Progenitor cell of endocrine pancreas (in vitro differentiated cells): ENCODE measurements at regions not wholly inside any gene's neighbourhood (a gene's known extent, or its start where the extent isn't known, plus 50 kb on each side); places are given as distances from the start of the nearest gene placed in this dataset.

Source experiments
- DNase-seq: peaks from one replicate; pipeline ENCODE4 v3.0.0; 2021; ENCODE audit warnings: low spot score; ENCODE audit not compliant: unreplicated experiment
- H3K27ac Mint-ChIP-seq: 2 replicates; pipeline ENCODE4 v1.8.0; 2021; ENCODE audit warnings: mild to moderate bottlenecking, moderate library complexity, mixed read lengths
- H3K27me3 Mint-ChIP-seq: 2 replicates; pipeline ENCODE4 v1.8.0; 2021; ENCODE audit warnings: mixed read lengths
- H3K36me3 Mint-ChIP-seq: 2 replicates; pipeline ENCODE4 v1.8.0; 2022; ENCODE audit warnings: mixed read lengths; ENCODE audit not compliant: insufficient read depth
- H3K4me1 Mint-ChIP-seq: 2 replicates; pipeline ENCODE4 v1.8.0; 2021; ENCODE audit warnings: low read depth, mixed read lengths
- H3K4me3 Mint-ChIP-seq: 2 replicates; pipeline ENCODE4 v1.8.0; 2021; ENCODE audit warnings: low read depth, mild to moderate bottlenecking, moderate library complexity, mixed read lengths
- H3K9me3 Mint-ChIP-seq: 2 replicates; pipeline ENCODE4 v1.8.0; 2021; ENCODE audit warnings: low read depth, mixed read lengths
- CTCF ChIP-seq: fragments of 200-600 bp; sonication (generic); IDR thresholded peaks from one replicate; pipeline ENCODE4 v1.5.0; 2021; ENCODE audit warnings: antibody characterized with exemption, mild to moderate bottlenecking; ENCODE audit not compliant: unreplicated experiment

- Mint-ChIP-seq H3K27ac (no peak overlapping the region), H3K4me3 (no peak overlapping the region), H3K4me1 (peaks cover 11% of the 10 kb centered on the region), H3K9me3 (peaks cover 1% of the 10 kb centered on the region), H3K36me3 (no peaks in the 10 kb centered on the region), H3K27me3 (peaks cover 17% of the 10 kb centered on the region)
- no peak for DNase-seq
- TF ChIP-seq CTCF, result no peak
Measured at GRCh38 chr10:30786906-30787305, 157.4 kb upstream of the LYZL2 start.

- no peaks in the 10 kb centered on the region for H3K9me3 Mint-ChIP-seq
- H3K36me3 Mint-ChIP-seq, result no peaks in the 10 kb centered on the region
- no peak for TF ChIP-seq CTCF
- no peak overlapping the region for H3K27ac Mint-ChIP-seq
- peaks cover 11% of the 10 kb centered on the region for H3K4me1 Mint-ChIP-seq
- H3K27me3 Mint-ChIP-seq, result peaks cover 17% of the 10 kb centered on the region
- H3K4me3 Mint-ChIP-seq, result peak overlapping the region; percentile 6
- DNase-seq, result no peak
Measured at GRCh38 chr10:30786131-30786530, 156.6 kb upstream of the LYZL2 start.

- peak overlapping the region; percentile 74 for H3K4me3 Mint-ChIP-seq
- H3K4me1 Mint-ChIP-seq, result peaks cover 11% of the 10 kb centered on the region
- peak overlapping the region; percentile 83 for H3K27ac Mint-ChIP-seq
Measured at GRCh38 chr10:30784897-30785605, 155.5 kb upstream of the LYZL2 start.

GRCh38 chr10:30784524-30784896 lies 155.0 kb upstream of the LYZL2 start:
- peaks cover 11% of the 10 kb centered on the region for H3K4me1 Mint-ChIP-seq
- H3K36me3 Mint-ChIP-seq, result no peaks in the 10 kb centered on the region
- TF ChIP-seq CTCF, result no peak
- peaks cover 23% of the 10 kb centered on the region for H3K27me3 Mint-ChIP-seq
- no peaks in the 10 kb centered on the region for H3K9me3 Mint-ChIP-seq
- H3K4me3 Mint-ChIP-seq, result peak overlapping the region; percentile 74
- no peak for DNase-seq
- peak overlapping the region; percentile 54 for H3K27ac Mint-ChIP-seq

More at GRCh38 chr10:30784897-30785605, 155.5 kb upstream of the LYZL2 start:
- DNase-seq, result peak; percentile 66
- Mint-ChIP-seq H3K9me3 (no peaks in the 10 kb centered on the region), H3K27me3 (peaks cover 18% of the 10 kb centered on the region), H3K36me3 (no peaks in the 10 kb centered on the region)
- no peak for TF ChIP-seq CTCF

- Mint-ChIP-seq H3K27me3 (peaks cover 28% of the 10 kb centered on the region), H3K4me3 (peak overlapping the region; percentile 74), H3K9me3 (no peaks in the 10 kb centered on the region), H3K4me1 (peaks cover 11% of the 10 kb centered on the region), H3K36me3 (no peaks in the 10 kb centered on the region), H3K27ac (peak overlapping the region; percentile 54)
- TF ChIP-seq CTCF, result peak; percentile 80
- peak; percentile 80 for DNase-seq
Measured at GRCh38 chr10:30783939-30784501, 154.5 kb upstream of the LYZL2 start.
